ENCODE measurements at regions not wholly inside any gene's neighbourhood (a gene's known extent, or its start where the extent isn't known, plus 50 kb on each side); places are given as distances from the start of the nearest gene placed in this dataset.

DNA sequence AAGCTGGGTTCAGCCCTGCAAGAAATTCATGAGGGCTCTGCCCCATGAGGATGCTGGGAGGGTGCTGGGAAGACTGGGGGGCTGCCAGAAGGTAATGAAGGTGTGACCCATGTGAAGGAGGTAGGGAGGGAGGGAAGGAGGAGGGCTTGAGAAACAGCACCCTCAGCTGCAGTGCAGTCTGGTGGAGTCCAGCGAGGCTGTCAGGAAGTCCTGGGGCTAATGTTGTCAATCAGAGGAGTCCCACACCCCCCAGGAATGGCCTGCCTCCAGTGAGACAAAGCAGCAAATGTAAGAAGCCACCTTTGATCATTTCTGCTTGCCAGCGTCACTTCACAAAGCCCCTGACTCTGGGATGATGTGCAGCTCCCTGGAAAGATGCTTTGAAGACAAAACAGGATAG is 248.4 kb downstream of the SH3BP4 start:
- TF ChIP-seq EZH2 (IDR thresholded peaks at IDR 0.05; ENCODE audit: borderline replicate concordance, low read length) = no peak
- TF ChIP-seq, protein P1, sequence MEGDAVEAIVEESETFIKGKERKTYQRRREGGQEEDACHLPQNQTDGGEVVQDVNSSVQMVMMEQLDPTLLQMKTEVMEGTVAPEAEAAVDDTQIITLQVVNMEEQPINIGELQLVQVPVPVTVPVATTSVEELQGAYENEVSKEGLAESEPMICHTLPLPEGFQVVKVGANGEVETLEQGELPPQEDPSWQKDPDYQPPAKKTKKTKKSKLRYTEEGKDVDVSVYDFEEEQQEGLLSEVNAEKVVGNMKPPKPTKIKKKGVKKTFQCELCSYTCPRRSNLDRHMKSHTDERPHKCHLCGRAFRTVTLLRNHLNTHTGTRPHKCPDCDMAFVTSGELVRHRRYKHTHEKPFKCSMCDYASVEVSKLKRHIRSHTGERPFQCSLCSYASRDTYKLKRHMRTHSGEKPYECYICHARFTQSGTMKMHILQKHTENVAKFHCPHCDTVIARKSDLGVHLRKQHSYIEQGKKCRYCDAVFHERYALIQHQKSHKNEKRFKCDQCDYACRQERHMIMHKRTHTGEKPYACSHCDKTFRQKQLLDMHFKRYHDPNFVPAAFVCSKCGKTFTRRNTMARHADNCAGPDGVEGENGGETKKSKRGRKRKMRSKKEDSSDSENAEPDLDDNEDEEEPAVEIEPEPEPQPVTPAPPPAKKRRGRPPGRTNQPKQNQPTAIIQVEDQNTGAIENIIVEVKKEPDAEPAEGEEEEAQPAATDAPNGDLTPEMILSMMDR (IDR thresholded peaks at IDR 0.05; ENCODE audit: low read length) = no peak
- H3K79me2 ChIP-seq (ENCODE audit: insufficient read depth, low read length) = no peaks in the 10 kb centered on the region
- no peaks in the 10 kb centered on the region for H3K9me3 ChIP-seq (ENCODE audit: low read length)

DNA sequence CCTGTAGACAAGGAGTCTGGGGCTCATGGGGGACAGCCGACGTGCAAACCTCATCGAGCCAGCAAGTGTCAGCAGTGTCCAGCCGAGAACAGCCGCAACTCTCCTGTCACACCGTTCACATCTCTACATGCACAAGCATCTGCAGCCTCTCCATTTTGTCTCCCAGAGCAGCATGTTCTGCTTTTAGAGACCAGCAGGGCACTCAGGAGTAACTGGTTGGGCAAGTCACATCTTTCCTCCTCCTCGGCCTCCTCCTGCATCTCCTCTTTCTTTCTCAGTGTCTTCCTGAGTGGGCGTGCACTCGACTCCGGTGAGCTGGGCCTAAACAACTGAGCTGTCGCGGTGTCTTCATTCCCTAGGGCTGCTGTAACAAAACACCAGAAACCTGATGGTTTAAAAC is 249.9 kb downstream of the SH3BP4 start:
- no peaks in the 10 kb centered on the region for H3K36me3 ChIP-seq (ENCODE audit: insufficient read depth, low read length)
- H3K4me1 ChIP-seq (ENCODE audit: insufficient read depth, low read length, severe bottlenecking) = no peaks in the 10 kb centered on the region
- H3F3A ChIP-seq (ENCODE audit: insufficient read depth, low read length) = no peaks in the 10 kb centered on the region
- no peak overlapping the region for H3K4me3 ChIP-seq (ENCODE audit: low read depth, low read length, poor library complexity, severe bottlenecking)
- H3K79me2 ChIP-seq (ENCODE audit: insufficient read depth, low read length) = no peaks in the 10 kb centered on the region
- H3K27me3 ChIP-seq (ENCODE audit: insufficient read depth, low read length) = no peaks in the 10 kb centered on the region
- no peak overlapping the region for H3K9ac ChIP-seq (ENCODE audit: low read length)
- H2AFZ ChIP-seq (ENCODE audit: low read length) = no peak overlapping the region
- TF ChIP-seq EZH2 (IDR thresholded peaks at IDR 0.05; ENCODE audit: borderline replicate concordance, low read length) = no peak
- TF ChIP-seq, protein P1 (IDR thresholded peaks at IDR 0.05; ENCODE audit: low read length) = no peak
- no peaks in the 10 kb centered on the region for H3K9me2 ChIP-seq (ENCODE audit: low read depth, low read length)
- no peak overlapping the region for H3K4me2 ChIP-seq (ENCODE audit: low read length)
- no peaks in the 10 kb centered on the region for H4K20me1 ChIP-seq (ENCODE audit: insufficient read depth, low read length)
- no peaks in the 10 kb centered on the region for H3K9me3 ChIP-seq (ENCODE audit: low read length)
- no peak overlapping the region for H3K27ac ChIP-seq (ENCODE audit: low read depth, low read length, poor library complexity, severe bottlenecking)

More for the DNA sequence above, 248.4 kb downstream of the SH3BP4 start:
- Histone ChIP-seq H3K4me2 (ENCODE audit: low read length) (no peak overlapping the region), H3F3A (ENCODE audit: insufficient read depth, low read length) (no peaks in the 10 kb centered on the region), H2AFZ (ENCODE audit: low read length) (no peak overlapping the region), H3K27ac (ENCODE audit: low read depth, low read length, poor library complexity, severe bottlenecking) (no peak overlapping the region), H3K4me1 (ENCODE audit: insufficient read depth, low read length, severe bottlenecking) (no peaks in the 10 kb centered on the region), H3K36me3 (ENCODE audit: insufficient read depth, low read length) (no peaks in the 10 kb centered on the region), H3K27me3 (ENCODE audit: insufficient read depth, low read length) (no peaks in the 10 kb centered on the region), H3K9me2 (ENCODE audit: low read depth, low read length) (no peaks in the 10 kb centered on the region), H4K20me1 (ENCODE audit: insufficient read depth, low read length) (no peaks in the 10 kb centered on the region), H3K4me3 (ENCODE audit: low read depth, low read length, poor library complexity, severe bottlenecking) (no peak overlapping the region), H3K9ac (ENCODE audit: low read length) (no peak overlapping the region)

DNA sequence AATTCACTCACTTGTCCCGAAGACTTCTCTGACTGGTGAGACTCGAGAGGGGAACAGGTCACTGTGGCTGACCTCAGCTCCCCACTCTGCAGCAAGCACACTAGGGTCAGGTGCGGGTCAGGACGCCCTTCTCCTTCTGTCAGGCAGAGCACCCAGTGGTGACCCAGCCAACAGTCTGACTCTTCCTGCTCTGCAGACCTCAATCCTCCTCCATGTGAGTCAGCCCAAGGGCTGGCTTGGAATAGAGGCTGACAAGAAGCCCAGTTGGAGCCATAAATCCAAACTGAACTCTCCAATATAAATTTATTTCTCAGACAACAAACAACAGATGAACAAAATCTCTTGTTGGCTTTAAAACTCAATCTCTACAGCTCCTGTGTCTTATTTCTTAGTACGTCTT is 253.1 kb downstream of the SH3BP4 start:
- Histone ChIP-seq H3K9me2 (ENCODE audit: low read depth, low read length) (no peaks in the 10 kb centered on the region), H3K9me3 (ENCODE audit: low read length) (no peaks in the 10 kb centered on the region), H3K36me3 (ENCODE audit: insufficient read depth, low read length) (no peaks in the 10 kb centered on the region), H3K4me1 (ENCODE audit: insufficient read depth, low read length, severe bottlenecking) (no peaks in the 10 kb centered on the region), H2AFZ (ENCODE audit: low read length) (no peak overlapping the region), H3K79me2 (ENCODE audit: insufficient read depth, low read length) (no peaks in the 10 kb centered on the region), H4K20me1 (ENCODE audit: insufficient read depth, low read length) (no peaks in the 10 kb centered on the region), H3F3A (ENCODE audit: insufficient read depth, low read length) (no peaks in the 10 kb centered on the region), H3K4me2 (ENCODE audit: low read length) (no peak overlapping the region), H3K27ac (ENCODE audit: low read depth, low read length, poor library complexity, severe bottlenecking) (no peak overlapping the region), H3K4me3 (ENCODE audit: low read depth, low read length, poor library complexity, severe bottlenecking) (no peak overlapping the region), H3K27me3 (ENCODE audit: insufficient read depth, low read length) (no peaks in the 10 kb centered on the region), H3K9ac (ENCODE audit: low read length) (no peak overlapping the region)
- TF ChIP-seq, protein P1 (IDR thresholded peaks at IDR 0.05; ENCODE audit: low read length) = no peak
- no peak for TF ChIP-seq EZH2 (IDR thresholded peaks at IDR 0.05; ENCODE audit: borderline replicate concordance, low read length)
